Mesendoderm (in vitro differentiated cells): ENCODE measurements at regions not wholly inside any gene's neighbourhood (a gene's known extent, or its start where the extent isn't known, plus 50 kb on each side); places are given as distances from the start of the nearest gene placed in this dataset.

Source experiments
- DNase-seq: peaks from one replicate; pipeline ENCODE4 v3.0.0; 2013
- H2AK5ac ChIP-seq: 2 replicates; pipeline ENCODE4 v1.6.1; 2013; ENCODE audit warnings: low read length, inconsistent platforms
- H2BK120ac ChIP-seq: 2 replicates; pipeline ENCODE4 v1.6.1; 2013; ENCODE audit warnings: low read depth, mild to moderate bottlenecking, low read length, moderate library complexity, mixed read lengths
- H2BK15ac ChIP-seq: replicated peaks from 2 replicates; pipeline ENCODE4 v1.6.1; 2013; ENCODE audit warnings: low read depth, mild to moderate bottlenecking, moderate library complexity
- H2BK5ac ChIP-seq: 2 replicates; pipeline ENCODE4 v1.6.1; 2013; ENCODE audit warnings: low read length, inconsistent platforms
- H3K18ac ChIP-seq: 2 replicates; pipeline ENCODE4 v1.6.1; 2013; ENCODE audit warnings: mild to moderate bottlenecking, low read length, mixed read lengths
- H3K23ac ChIP-seq: one replicate; pipeline ENCODE4 v1.6.1; 2013; ENCODE audit warnings: low read length
- H3K27ac ChIP-seq: 2 replicates; pipeline ENCODE4 v1.5.1; 2013; ENCODE audit warnings: low read depth, mild to moderate bottlenecking, inconsistent platforms, low read length, moderate library complexity
- H3K27me3 ChIP-seq: 2 replicates; pipeline ENCODE4 v1.6.1; 2013; ENCODE audit warnings: low read length, control low read depth, mild to moderate bottlenecking, inconsistent platforms; ENCODE audit not compliant: insufficient read depth, poor library complexity
- H3K36me3 ChIP-seq: 2 replicates; pipeline ENCODE4 v1.6.1; 2013; ENCODE audit warnings: low read length, inconsistent platforms; ENCODE audit not compliant: control insufficient read depth, insufficient read depth
- H3K4ac ChIP-seq: one replicate; pipeline ENCODE4 v1.6.1; 2013; ENCODE audit warnings: low read depth, mild to moderate bottlenecking, low read length, moderate library complexity
- H3K4me1 ChIP-seq: 2 replicates; pipeline ENCODE4 v1.6.1; 2013; ENCODE audit warnings: low read depth, low read length, inconsistent platforms; ENCODE audit not compliant: control insufficient read depth
- H3K4me2 ChIP-seq: 2 replicates; pipeline ENCODE4 v1.6.1; 2013; ENCODE audit warnings: low read length
- H3K4me3 ChIP-seq: 2 replicates; pipeline ENCODE4 v1.5.1; 2013; ENCODE audit warnings: mild to moderate bottlenecking, low read length
- H3K56ac ChIP-seq: one replicate; pipeline ENCODE4 v1.6.1; 2013; ENCODE audit warnings: low read length
- H3K79me1 ChIP-seq: 2 replicates; pipeline ENCODE4 v1.6.1; 2013; ENCODE audit warnings: low read length, inconsistent platforms
- H3K79me2 ChIP-seq: 2 replicates; pipeline ENCODE4 v1.6.1; 2013; ENCODE audit warnings: mild to moderate bottlenecking, low read length; ENCODE audit not compliant: control insufficient read depth, insufficient read depth
- H3K9ac ChIP-seq: 2 replicates; pipeline ENCODE4 v1.6.1; 2013; ENCODE audit warnings: low read length, inconsistent platforms
- H4K5ac ChIP-seq: one replicate; pipeline ENCODE4 v1.6.1; 2013; ENCODE audit warnings: low read length
- H4K8ac ChIP-seq: one replicate; pipeline ENCODE4 v1.6.1; 2013; ENCODE audit warnings: low read depth, mild to moderate bottlenecking, control low read depth, low read length, moderate library complexity
- WGBS: extraction: QIAGEN DNeasy Blood & Tissue Kit; methylation state at CpG from one replicate; pipeline ENCODE4 v1.1.7; 2013; ENCODE audit warnings: low lambda C conversion rate, missing lambda C conversion rate; ENCODE audit not compliant: insufficient coverage; ENCODE audit errors: extremely low coverage; 5-methylcytosine and 5-hydroxymethylcytosine counted together

DNA sequence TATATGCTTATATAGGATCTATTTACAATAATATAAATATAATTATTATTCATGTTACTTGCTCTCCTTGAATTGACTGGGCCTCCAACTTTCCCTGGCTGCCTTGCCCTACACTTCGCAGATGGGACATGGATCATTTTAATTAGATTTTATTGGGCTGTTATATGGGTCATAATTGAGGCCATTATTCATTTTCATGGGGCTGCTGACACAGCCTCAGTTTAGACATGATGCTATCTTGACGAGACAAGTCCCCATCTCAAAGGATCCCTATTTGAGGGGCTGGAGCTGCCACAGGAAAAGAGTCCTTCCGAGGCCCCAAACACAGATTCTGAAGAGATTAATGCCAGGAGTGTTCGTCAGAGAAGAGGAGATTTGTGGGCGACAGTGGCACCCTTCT lies 170.4 kb downstream of the DHX35 start:
- no peak overlapping the region for H4K5ac ChIP-seq
- no peak overlapping the region for H3K56ac ChIP-seq
- no peaks in the 10 kb centered on the region for H3K79me1 ChIP-seq
- H3K27ac ChIP-seq, result no peak overlapping the region
- no peak for DNase-seq
- H3K18ac ChIP-seq, result no peak overlapping the region
- no peak overlapping the region for H3K9ac ChIP-seq
- H2AK5ac ChIP-seq, result no peak overlapping the region
- no peaks in the 10 kb centered on the region for H3K27me3 ChIP-seq
- no CpG with 5 or more reads among the region's 5 CpGs for WGBS
- no peak overlapping the region for H3K4ac ChIP-seq
- no peaks in the 10 kb centered on the region for H3K79me2 ChIP-seq
- H3K4me3 ChIP-seq, result no peak overlapping the region
- no peaks in the 10 kb centered on the region for H3K36me3 ChIP-seq
- H3K4me1 ChIP-seq, result no peaks in the 10 kb centered on the region
- no peak overlapping the region for H2BK15ac ChIP-seq
- no peak overlapping the region for H3K4me2 ChIP-seq
- no peak overlapping the region for H2BK120ac ChIP-seq
- no peak overlapping the region for H2BK5ac ChIP-seq
- H4K8ac ChIP-seq, result no peak overlapping the region
- no peak overlapping the region for H3K23ac ChIP-seq

DNA sequence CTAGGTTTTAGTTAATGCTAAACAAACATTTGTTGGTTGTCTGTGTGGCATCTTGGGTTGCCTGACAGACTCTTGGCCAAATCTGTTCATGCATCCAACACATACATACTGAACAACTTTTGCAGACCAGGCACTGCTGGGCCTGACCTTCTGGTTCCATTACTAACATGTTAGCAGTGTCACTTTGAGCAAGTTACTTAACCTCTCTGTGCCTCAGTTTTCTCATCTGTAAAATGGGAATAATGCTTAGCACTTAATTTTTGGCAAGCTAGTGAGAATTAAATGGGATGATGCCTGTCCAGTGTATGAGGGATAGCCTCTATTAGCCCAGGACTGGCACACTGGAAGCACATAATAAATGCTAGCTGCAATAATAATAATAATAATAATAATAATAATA lies 169.9 kb downstream of the DHX35 start:
- H3K79me1 ChIP-seq, result no peaks in the 10 kb centered on the region
- H3K9ac ChIP-seq, result no peak overlapping the region
- no peak overlapping the region for H2BK120ac ChIP-seq
- H3K4me2 ChIP-seq, result no peak overlapping the region
- no peak for DNase-seq
- H2BK5ac ChIP-seq, result no peak overlapping the region
- no peak overlapping the region for H3K27ac ChIP-seq
- no peaks in the 10 kb centered on the region for H3K4me1 ChIP-seq
- no peak overlapping the region for H2AK5ac ChIP-seq
- no peak overlapping the region for H3K18ac ChIP-seq
- no peak overlapping the region for H4K5ac ChIP-seq
- H3K23ac ChIP-seq, result no peak overlapping the region
- H3K4ac ChIP-seq, result no peak overlapping the region
- H3K4me3 ChIP-seq, result no peak overlapping the region
- H3K27me3 ChIP-seq, result no peaks in the 10 kb centered on the region
- no peak overlapping the region for H3K56ac ChIP-seq
- H4K8ac ChIP-seq, result no peak overlapping the region
- H3K79me2 ChIP-seq, result no peaks in the 10 kb centered on the region
- H2BK15ac ChIP-seq, result no peak overlapping the region
- no peaks in the 10 kb centered on the region for H3K36me3 ChIP-seq

DNA sequence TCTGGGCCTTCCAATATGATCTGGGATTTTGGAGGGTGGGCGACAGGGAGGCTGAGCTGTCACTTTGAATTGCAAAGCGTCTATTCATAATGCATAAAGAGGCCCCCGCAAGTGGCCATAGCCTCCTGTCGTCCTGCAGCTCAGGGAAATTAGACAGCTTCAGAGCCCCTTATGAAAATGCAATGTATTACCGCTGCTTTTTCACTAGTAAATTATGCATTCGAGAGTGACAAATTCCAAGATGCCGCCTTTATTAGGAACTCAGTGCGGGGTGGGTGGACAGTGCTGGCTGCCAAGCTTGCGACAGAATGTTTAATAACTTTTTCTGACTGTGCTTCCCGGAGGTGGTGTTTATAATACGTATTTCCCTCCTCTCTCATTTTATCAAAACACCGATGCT lies 168.5 kb downstream of the DHX35 start:
- Histone ChIP-seq H3K18ac (no peak overlapping the region), H2AK5ac (no peak overlapping the region), H3K23ac (no peak overlapping the region), H3K36me3 (no peaks in the 10 kb centered on the region), H3K9ac (no peak overlapping the region), H3K27me3 (no peaks in the 10 kb centered on the region), H3K79me2 (no peaks in the 10 kb centered on the region), H3K4ac (no peak overlapping the region), H3K4me3 (no peak overlapping the region), H2BK120ac (no peak overlapping the region), H2BK15ac (no peak overlapping the region), H3K4me1 (no peaks in the 10 kb centered on the region), H3K56ac (no peak overlapping the region), H2BK5ac (no peak overlapping the region), H3K27ac (no peak overlapping the region), H3K79me1 (no peaks in the 10 kb centered on the region), H3K4me2 (no peak overlapping the region), H4K8ac (no peak overlapping the region), H4K5ac (no peak overlapping the region)
- DNase-seq, result no peak
- WGBS, result no CpG with 5 or more reads among the region's 12 CpGs

DNA sequence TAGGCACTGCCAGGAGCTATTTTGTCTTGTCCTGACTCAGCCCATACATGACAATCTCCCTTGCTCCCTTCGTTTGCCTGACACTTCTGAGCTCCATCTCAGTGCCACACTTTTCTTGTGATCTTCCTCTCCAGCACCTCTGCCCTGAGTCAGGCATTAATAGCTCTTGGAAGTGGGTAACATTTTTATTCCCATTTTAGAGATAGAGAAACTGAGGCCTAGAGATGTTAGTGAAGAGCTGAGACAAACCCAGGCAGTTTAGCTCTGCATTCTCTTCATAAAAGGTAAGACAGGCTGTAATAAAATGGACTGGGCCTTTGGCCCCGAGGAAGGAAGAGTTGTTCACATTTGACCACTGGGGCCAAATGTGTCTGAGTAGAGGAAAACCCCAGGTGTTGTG lies 167.4 kb downstream of the DHX35 start:
- no peak overlapping the region for H3K23ac ChIP-seq
- no peak overlapping the region for H4K8ac ChIP-seq
- H2BK5ac ChIP-seq, result no peak overlapping the region
- H3K4ac ChIP-seq, result no peak overlapping the region
- H3K4me3 ChIP-seq, result no peak overlapping the region
- no peak for DNase-seq
- no peaks in the 10 kb centered on the region for H3K79me1 ChIP-seq
- WGBS, result no CpG with 5 or more reads among the region's 2 CpGs
- H3K18ac ChIP-seq, result no peak overlapping the region
- H3K4me2 ChIP-seq, result no peak overlapping the region
- no peak overlapping the region for H2AK5ac ChIP-seq
- H3K36me3 ChIP-seq, result no peaks in the 10 kb centered on the region
- no peak overlapping the region for H2BK15ac ChIP-seq
- H3K56ac ChIP-seq, result no peak overlapping the region
- no peak overlapping the region for H3K9ac ChIP-seq
- no peaks in the 10 kb centered on the region for H3K4me1 ChIP-seq
- no peak overlapping the region for H4K5ac ChIP-seq
- H2BK120ac ChIP-seq, result no peak overlapping the region
- no peaks in the 10 kb centered on the region for H3K79me2 ChIP-seq
- peak overlapping the region; percentile 3 for H3K27ac ChIP-seq
- H3K27me3 ChIP-seq, result no peaks in the 10 kb centered on the region

DNA sequence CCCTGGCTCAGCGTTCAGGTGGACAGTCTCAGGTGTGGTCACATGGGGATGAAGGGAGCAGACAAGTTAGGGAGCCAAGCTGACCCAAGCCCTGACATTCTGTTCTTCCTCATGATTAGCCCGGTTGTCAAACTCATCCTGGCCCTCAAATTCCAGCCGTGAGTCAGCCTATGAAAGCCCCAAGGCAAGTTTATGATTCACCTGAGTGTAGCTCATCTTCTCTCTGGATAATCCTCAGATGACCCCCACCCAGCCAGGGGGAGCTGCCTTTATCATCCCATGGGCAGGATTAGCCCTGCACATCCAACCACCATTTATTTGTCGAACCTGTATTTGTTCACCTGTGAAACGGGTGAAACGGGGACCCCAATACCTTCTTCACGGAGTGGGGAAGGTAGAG lies 161.9 kb downstream of the DHX35 start:
- H3K36me3 ChIP-seq, result no peaks in the 10 kb centered on the region
- H4K8ac ChIP-seq, result no peak overlapping the region
- no peak overlapping the region for H2BK5ac ChIP-seq
- H3K9ac ChIP-seq, result no peak overlapping the region
- H3K56ac ChIP-seq, result no peak overlapping the region
- no peak overlapping the region for H3K4me3 ChIP-seq
- no peaks in the 10 kb centered on the region for H3K27me3 ChIP-seq
- no peak overlapping the region for H2AK5ac ChIP-seq
- no peak for DNase-seq
- H3K4ac ChIP-seq, result no peak overlapping the region
- peaks cover 5% of the 10 kb centered on the region for H3K4me1 ChIP-seq
- H3K79me2 ChIP-seq, result no peaks in the 10 kb centered on the region
- H3K18ac ChIP-seq, result no peak overlapping the region
- no peak overlapping the region for H3K27ac ChIP-seq
- H4K5ac ChIP-seq, result no peak overlapping the region
- no peaks in the 10 kb centered on the region for H3K79me1 ChIP-seq
- WGBS, result no CpG with 5 or more reads among the region's 7 CpGs
- no peak overlapping the region for H3K4me2 ChIP-seq
- no peak overlapping the region for H2BK120ac ChIP-seq
- no peak overlapping the region for H3K23ac ChIP-seq
- H2BK15ac ChIP-seq, result no peak overlapping the region

DNA sequence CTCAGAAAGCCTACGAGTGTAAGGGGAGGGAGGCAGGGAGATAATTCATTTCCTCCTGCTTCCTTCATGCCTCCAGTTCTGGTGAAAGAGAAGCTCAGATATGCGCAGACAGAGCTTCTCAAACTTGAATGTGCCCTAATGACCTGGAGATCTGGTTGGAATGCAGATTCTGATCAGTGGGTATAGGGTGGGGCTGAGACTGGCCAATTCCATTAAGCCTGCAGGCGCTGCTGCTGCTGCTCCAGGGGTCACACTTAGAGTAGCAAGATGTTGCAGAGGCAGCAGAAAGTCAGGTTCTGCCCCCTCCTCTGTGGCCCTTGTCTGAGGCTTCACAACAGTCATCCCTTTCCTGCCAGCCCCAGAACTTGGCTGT lies 161.0 kb downstream of the DHX35 start:
- no peaks in the 10 kb centered on the region for H3K79me2 ChIP-seq
- no peak overlapping the region for H3K18ac ChIP-seq
- H2BK15ac ChIP-seq, result no peak overlapping the region
- no peak overlapping the region for H4K5ac ChIP-seq
- H3K9ac ChIP-seq, result no peak overlapping the region
- H3K27ac ChIP-seq, result no peak overlapping the region
- H2AK5ac ChIP-seq, result no peak overlapping the region
- WGBS, result no CpG with 5 or more reads among the region's 3 CpGs
- no peak overlapping the region for H4K8ac ChIP-seq
- no peak overlapping the region for H3K4me2 ChIP-seq
- no peaks in the 10 kb centered on the region for H3K27me3 ChIP-seq
- no peak overlapping the region for H3K4me3 ChIP-seq
- H3K4ac ChIP-seq, result no peak overlapping the region
- H3K56ac ChIP-seq, result no peak overlapping the region
- no peak overlapping the region for H2BK5ac ChIP-seq
- peaks cover 5% of the 10 kb centered on the region for H3K4me1 ChIP-seq
- no peak overlapping the region for H3K23ac ChIP-seq
- DNase-seq, result peak; percentile 64
- H3K79me1 ChIP-seq, result no peaks in the 10 kb centered on the region
- H2BK120ac ChIP-seq, result no peak overlapping the region
- H3K36me3 ChIP-seq, result no peaks in the 10 kb centered on the region
